HepG2 (cell line): ENCODE measurements at regions not wholly inside any gene's neighbourhood (a gene's known extent, or its start where the extent isn't known, plus 50 kb on each side); places are given as distances from the start of the nearest gene placed in this dataset.

Experiments
- POLR2A ChIP-seq, 2 experiments: IDR thresholded peaks; 2 replicates each; pipeline ENCODE4 v1.6.1; 2011; ENCODE audit warnings: low read depth in 2 of 2, low read length in 2 of 2, mild to moderate bottlenecking in 1 of 2, moderate library complexity in 1 of 2; ENCODE audit not compliant: insufficient read depth in 1 of 2
- RARG ChIP-seq: sonication (generic); formaldehyde crosslinking; IDR thresholded peaks from 2 replicates; pipeline ENCODE4 v1.4.0; 2020; ENCODE audit warnings: low read depth, mild to moderate bottlenecking, missing genetic modification reagents

DNA sequence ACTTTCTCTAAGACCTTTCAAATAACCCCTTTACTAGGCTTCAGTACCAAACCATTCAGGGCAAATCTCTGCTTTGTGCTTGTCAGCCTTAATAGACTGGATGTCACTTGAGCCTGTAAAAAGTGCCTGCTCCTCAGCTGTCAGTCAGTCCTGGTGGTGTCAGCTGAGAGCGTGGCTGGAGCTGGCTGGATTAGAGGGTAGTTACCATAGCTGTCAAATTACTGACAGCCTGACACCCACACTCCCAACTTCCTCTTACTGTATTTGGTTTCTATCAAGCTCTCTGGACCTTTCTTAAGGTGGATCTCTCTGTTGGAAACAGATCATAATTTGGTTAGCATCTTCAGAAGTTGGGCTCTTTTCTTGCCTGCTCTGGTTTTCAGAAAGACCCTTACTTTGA lies 371.4 kb upstream of the ATP5MC3 start:
- TF ChIP-seq RARG (no peak), POLR2A (IDR thresholded peaks at IDR 0.05; ENCODE audit: insufficient read depth in 1 of 2, low read depth in 2 of 2, low read length in 2 of 2) (no peak)
